Adrenal gland (tissue), 5 donors: ENCODE measurements at regions not wholly inside any gene's neighbourhood (a gene's known extent, or its start where the extent isn't known, plus 50 kb on each side); places are given as distances from the start of the nearest gene placed in this dataset.

ENCODE experiments used
- CTCF ChIP-seq, 6 experiments: fragments of 450-650 bp in 4 of 6; fragments of 200-600 bp in 2 of 6; sonication (generic) in 1 of 6; IDR thresholded peaks; 1 replicate in 5 of 6; 2 replicates in 1 of 6; pipeline versions ENCODE4 v1.5.1 to v1.8.0; 2016 to 2021; ENCODE audit warnings: antibody characterized with exemption in 6 of 6, mild to moderate bottlenecking in 2 of 6, moderate library complexity in 1 of 6
- POLR2A ChIP-seq, 2 donors: fragments of 450-650 bp; IDR thresholded peaks; one replicate each; pipeline ENCODE4 v1.6.1; 2017; ENCODE audit warnings: antibody characterized with exemption in 2 of 2, mild to moderate bottlenecking in 2 of 2, moderate library complexity in 1 of 2
- donor health status: DM: no; HTN: no; CAD: no.

GRCh38 chr10:131000743-131001142 is 310.8 kb downstream of the TCERG1L start:
- TF ChIP-seq POLR2A (IDR thresholded peaks at IDR 0.05): no peak
- no peak for TF ChIP-seq CTCF (IDR thresholded peaks at IDR 0.05)
